LNCaP clone FGC (cell line): ENCODE measurements at regions not wholly inside any gene's neighbourhood (a gene's known extent, or its start where the extent isn't known, plus 50 kb on each side); places are given as distances from the start of the nearest gene placed in this dataset.

ENCODE experiments used
- DNase-seq: peaks from one replicate; pipeline ENCODE4 v3.0.0-alpha.2; 2011; ENCODE audit warnings: low read depth
- H3K4me3 ChIP-seq: 2 replicates; pipeline ENCODE4 v1.5.1; 2011; ENCODE audit warnings: mild to moderate bottlenecking, low read depth, low read length, control low read depth
- TF ChIP-seq, protein P1 (sequence below): IDR thresholded peaks from 2 replicates; pipeline ENCODE4 v1.5.1; 2012; ENCODE audit warnings: mild to moderate bottlenecking; ENCODE audit not compliant: control insufficient read depth, insufficient read depth; ENCODE audit errors: extremely low read depth

DNA sequence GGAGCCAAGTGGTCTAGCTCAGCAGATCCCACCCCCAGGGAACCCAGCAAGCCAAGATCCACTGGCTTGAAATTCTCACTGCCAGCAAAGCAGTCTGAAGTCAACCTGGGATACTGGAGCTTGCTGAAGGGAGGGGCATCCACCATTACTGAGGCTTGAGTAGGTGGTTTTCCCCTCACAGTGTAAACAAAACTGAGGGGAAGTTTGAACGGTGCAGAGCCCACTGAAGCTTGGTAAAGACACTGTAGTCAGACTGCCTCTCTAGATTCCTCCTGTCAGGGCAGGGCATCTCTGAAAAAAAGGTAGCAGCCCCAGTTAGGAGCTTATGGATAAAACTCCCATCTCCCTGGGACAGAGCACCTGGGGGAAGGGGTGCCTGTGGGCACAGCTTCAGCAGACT, 819.5 kb upstream of the EPHA7 start:
- DNase-seq: no peak
- H3K4me3 ChIP-seq: no peak overlapping the region
- TF ChIP-seq, protein P1, sequence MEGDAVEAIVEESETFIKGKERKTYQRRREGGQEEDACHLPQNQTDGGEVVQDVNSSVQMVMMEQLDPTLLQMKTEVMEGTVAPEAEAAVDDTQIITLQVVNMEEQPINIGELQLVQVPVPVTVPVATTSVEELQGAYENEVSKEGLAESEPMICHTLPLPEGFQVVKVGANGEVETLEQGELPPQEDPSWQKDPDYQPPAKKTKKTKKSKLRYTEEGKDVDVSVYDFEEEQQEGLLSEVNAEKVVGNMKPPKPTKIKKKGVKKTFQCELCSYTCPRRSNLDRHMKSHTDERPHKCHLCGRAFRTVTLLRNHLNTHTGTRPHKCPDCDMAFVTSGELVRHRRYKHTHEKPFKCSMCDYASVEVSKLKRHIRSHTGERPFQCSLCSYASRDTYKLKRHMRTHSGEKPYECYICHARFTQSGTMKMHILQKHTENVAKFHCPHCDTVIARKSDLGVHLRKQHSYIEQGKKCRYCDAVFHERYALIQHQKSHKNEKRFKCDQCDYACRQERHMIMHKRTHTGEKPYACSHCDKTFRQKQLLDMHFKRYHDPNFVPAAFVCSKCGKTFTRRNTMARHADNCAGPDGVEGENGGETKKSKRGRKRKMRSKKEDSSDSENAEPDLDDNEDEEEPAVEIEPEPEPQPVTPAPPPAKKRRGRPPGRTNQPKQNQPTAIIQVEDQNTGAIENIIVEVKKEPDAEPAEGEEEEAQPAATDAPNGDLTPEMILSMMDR: no peak

DNA sequence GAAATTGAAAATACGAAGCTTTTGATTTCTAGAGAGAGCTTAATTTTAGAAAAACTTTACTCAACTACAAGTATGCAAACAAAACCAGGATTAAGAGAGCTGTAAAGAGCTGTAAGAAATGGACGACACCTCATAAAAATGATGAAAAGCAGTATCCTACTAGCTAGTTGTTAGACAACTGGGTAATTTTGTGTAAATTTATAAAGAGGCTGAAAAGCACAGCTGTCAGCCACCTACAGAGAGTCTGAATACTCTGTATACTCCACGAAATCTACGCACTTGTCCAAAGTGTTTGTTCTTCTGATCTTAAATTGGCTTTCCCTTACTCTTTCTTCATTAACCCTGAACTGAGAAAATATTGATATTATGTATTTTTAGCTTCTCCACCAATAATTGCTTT, 808.4 kb upstream of the EPHA7 start:
- TF ChIP-seq, protein P1: no peak

DNA sequence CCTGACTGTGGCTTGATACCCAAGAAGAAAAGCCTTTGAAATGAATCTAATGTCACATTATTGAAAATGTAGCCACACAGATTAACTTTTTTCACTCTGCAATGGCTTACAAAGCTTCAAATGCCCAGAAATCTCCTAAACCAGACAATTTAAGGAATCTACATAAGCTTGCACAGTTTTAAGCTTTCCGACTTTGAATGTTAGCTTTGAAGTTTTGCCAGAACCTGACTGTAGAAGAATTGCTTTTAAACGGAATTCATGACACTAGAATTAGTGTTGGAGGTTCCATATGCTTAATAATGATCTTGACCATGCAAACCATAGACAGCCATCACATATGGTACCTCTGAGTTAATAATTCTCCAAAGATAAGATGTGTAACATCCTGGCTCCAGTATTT, 798.5 kb upstream of the EPHA7 start:
- TF ChIP-seq, protein P1: no peak
- DNase-seq: no peak
- no peak overlapping the region for H3K4me3 ChIP-seq

More for the DNA sequence above, 808.4 kb upstream of the EPHA7 start:
- no peak overlapping the region for H3K4me3 ChIP-seq
- no peak for DNase-seq

DNA sequence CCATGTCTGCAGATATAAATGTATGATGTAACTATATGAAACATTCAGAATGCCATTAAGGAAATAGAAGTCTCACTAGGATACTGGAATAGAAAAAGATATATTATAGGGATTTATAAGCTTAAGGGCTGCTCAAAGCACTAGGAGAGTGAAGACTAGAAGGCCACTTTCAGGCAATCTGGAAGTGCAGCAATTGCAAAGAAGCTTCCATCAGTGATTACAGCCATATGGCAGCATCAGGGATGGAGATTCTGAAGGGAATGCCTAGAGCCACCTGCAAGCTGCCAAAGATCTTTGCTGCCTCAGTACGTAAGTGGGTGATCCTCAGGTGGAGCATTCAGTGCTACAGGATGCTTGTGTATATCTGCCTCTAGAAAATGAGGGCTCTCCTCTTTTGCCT, 796.2 kb upstream of the EPHA7 start:
- no peak overlapping the region for H3K4me3 ChIP-seq
- TF ChIP-seq, protein P1: no peak
- no peak for DNase-seq

DNA sequence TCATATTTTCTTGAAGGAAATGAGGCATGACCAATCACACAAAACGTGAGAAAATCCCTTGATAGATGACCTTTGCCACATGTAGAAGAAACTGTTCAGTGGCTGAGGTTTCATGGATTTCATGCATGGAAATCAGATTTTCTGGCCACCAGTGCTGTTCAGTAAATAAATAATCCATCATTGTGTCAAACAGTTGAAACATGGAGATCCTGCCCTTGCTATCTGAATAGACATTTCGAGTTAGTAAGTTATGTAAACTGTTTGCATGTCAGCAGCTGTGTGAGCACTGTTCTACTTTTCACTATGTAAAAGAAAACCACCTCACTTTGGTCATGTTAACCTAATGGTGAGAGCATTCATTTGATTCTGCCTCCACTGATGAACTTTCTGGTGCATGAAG, 793.9 kb upstream of the EPHA7 start:
- TF ChIP-seq, protein P1: no peak

DNA sequence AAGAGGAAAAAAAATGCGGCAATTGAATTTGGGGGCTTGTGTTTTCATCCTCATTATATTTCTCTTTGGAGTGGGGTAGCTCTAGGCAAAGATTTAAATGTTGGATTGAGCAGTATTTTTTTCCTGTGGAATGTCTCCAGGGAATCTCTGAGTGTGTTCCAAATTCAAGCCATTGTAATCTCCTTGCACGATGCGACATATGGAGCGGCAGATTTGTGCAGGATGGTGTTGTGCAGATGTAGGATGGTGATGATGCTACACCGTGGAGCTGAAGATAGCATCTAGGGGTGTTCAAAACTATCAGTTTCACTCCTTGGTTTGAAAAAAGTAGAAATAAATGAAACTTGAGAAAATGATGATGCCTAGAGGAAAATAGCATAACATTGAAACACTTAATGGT, 777.5 kb upstream of the EPHA7 start:
- no peak overlapping the region for H3K4me3 ChIP-seq
- no peak for DNase-seq
- TF ChIP-seq, protein P1: no peak

More for the DNA sequence above, 793.9 kb upstream of the EPHA7 start:
- DNase-seq: no peak
- H3K4me3 ChIP-seq: no peak overlapping the region

DNA sequence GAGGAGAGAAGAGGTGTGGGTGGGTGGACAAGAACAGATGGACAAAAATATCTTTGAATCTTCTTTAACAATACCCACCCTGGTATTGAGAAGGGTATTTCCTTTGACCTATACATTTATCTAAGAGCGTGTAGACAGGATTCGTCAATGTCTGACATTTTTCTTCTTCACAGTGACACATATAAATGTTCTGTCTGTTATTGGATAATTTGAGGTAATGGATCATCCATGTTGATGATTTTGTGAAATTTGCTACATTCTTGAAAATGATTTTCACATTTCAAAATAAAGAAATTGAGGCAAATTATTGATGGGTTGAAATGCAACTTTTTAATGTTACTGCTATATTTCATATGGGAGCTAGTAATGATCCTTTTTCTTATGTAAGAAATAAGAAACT, 770.7 kb upstream of the EPHA7 start:
- H3K4me3 ChIP-seq: no peak overlapping the region
- no peak for DNase-seq
- TF ChIP-seq, protein P1: no peak
